ENCODE measurements at regions not wholly inside any gene's neighbourhood (a gene's known extent, or its start where the extent isn't known, plus 50 kb on each side); places are given as distances from the start of the nearest gene placed in this dataset.

GRCh38 chr6:2534406-2535042, 216.2 kb downstream of the MYLK4 start:
- H3K27ac ChIP-seq: no peak overlapping the region
- H3K9me3 ChIP-seq: peaks cover 0 to 3% (median 0%) of the 10 kb centered on the region in 3 donors
- H3K27me3 ChIP-seq: no peaks in the 10 kb centered on the region
- H3K36me3 ChIP-seq: no peaks in the 10 kb centered on the region
- intact Hi-C loops (cut with DNase I; ENCODE audit: low total_unique reads): no loop called here
- DNase-seq: no peak
- H3K4me3 ChIP-seq: no peak overlapping the region
- H3K4me1 ChIP-seq: no peaks in the 10 kb centered on the region
- TF ChIP-seq CTCF (IDR thresholded peaks at IDR 0.05): no peak

DNA sequence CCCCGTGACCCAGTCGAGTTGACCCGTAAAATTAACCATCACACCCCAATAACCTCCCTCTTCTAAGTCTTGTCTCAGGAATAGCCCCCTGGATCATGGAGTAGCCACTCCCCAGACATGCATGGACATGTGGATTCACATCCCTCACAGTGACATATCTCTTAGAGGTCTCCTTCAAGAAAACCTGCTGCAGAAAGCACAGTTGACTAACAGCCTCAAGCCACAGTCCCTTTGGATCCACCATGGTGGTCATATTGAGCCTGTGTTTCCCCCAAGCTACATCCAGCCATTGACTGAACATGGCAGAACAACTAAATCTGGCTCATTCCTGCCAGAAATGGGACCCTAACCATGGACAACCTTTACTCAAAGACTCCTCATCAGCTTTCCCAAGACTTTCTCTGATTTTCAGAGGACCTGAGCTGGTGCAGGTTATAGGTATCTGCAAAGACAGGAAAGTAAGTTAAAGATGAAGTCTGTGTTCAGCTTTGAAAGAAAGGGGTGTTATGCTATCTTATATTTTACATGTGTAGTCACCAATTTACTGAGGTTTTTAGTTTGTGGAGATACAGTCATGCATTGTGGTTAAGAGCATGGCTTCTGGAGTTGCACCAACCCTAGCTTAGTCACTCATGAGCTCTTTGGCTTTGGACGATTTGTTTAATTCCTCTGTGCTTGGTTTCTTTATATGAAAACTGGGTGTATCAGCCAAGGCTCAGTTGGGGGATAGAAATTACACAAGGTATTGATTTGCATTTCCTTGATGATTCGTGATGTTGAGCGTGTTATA, 219.1 kb downstream of the MYLK4 start:
- Histone ChIP-seq H3K27ac (no peak overlapping the region), H3K27me3 (no peaks in the 10 kb centered on the region), H3K9me3 (peaks cover 0 to 3% (median 0%) of the 10 kb centered on the region in 3 donors), H3K4me3 (no peak overlapping the region), H3K4me1 (no peaks in the 10 kb centered on the region), H3K36me3 (no peaks in the 10 kb centered on the region)
- no peak for TF ChIP-seq CTCF (IDR thresholded peaks at IDR 0.05)
- DNase-seq: no peak
- intact Hi-C loops (cut with DNase I; ENCODE audit: low total_unique reads): no loop called here

DNA sequence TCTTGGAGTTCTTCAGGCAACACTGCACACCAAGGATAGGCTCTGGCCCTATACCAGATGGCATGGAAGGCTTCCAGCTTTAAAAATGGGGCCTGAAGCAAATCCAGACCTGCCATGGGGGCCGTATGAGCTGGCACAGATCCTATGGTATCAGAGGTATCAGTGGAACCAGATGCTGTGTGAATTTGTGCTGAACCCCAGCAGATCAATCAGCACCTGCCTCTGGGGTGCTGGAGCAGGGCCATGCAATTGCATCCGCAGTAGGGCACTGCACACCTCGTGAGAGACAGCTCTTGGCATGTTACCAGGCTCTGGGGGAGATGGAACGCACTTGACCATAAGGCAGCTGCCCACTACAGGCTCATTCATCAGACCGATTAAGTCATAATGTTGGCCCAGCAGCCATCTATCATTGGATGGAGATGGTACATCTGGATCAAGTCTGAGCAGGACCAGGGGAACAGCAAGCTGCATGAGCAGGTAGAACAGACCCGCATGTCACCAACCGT, 221.5 kb downstream of the MYLK4 start:
- no peak overlapping the region for H3K27ac ChIP-seq
- intact Hi-C loops (cut with DNase I; ENCODE audit: low total_unique reads): no loop called here
- no peak for DNase-seq
- TF ChIP-seq CTCF (IDR thresholded peaks at IDR 0.05): no peak
- H3K4me3 ChIP-seq: no peak overlapping the region
- H3K4me1 ChIP-seq: no peaks in the 10 kb centered on the region
- no peaks in the 10 kb centered on the region for H3K27me3 ChIP-seq
- H3K36me3 ChIP-seq: no peaks in the 10 kb centered on the region
- peaks cover 0 to 4% (median 0%) of the 10 kb centered on the region in 3 donors for H3K9me3 ChIP-seq

DNA sequence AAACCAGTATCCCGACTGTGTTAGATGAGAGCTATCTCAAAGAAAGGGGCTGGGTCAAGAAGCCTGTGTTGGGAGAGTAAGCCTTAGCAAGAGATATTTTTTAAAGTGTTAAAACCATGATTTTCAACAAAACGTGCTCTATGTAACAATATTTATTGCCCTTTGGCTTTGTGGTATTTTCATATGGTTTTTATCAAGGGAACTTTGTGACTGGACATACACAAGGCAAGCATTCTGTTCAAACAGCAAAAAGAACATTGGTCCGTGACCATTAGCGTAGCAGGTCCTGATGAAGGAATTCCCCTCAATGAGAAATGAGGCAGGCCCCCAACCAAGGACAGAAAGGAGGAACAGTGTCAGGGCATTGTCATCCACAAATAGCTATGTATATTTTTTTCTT, 222.6 kb downstream of the MYLK4 start:
- Histone ChIP-seq H3K27me3 (no peaks in the 10 kb centered on the region), H3K9me3 (peaks cover 0 to 7% (median 0%) of the 10 kb centered on the region in 3 donors), H3K27ac (no peak overlapping the region), H3K36me3 (no peaks in the 10 kb centered on the region), H3K4me1 (no peaks in the 10 kb centered on the region), H3K4me3 (no peak overlapping the region)
- no peak for DNase-seq
- intact Hi-C loops (cut with DNase I; ENCODE audit: low total_unique reads): no loop called here
- TF ChIP-seq CTCF (IDR thresholded peaks at IDR 0.05): no peak

- no peaks in the 10 kb centered on the region for H3K36me3 ChIP-seq
- intact Hi-C loops (cut with DNase I; ENCODE audit: low total_unique reads): no loop called here
- no peaks in the 10 kb centered on the region for H3K27me3 ChIP-seq
- no peak overlapping the region for H3K27ac ChIP-seq
- no peak for TF ChIP-seq CTCF (IDR thresholded peaks at IDR 0.05)
- no peak overlapping the region for H3K4me3 ChIP-seq
- no peak for DNase-seq
- H3K4me1 ChIP-seq: no peaks in the 10 kb centered on the region
- peaks cover 0 to 4% (median 0%) of the 10 kb centered on the region in 3 donors for H3K9me3 ChIP-seq
Observed at GRCh38 chr6:2526766-2527165, 224.0 kb downstream of the MYLK4 start.
